ENCODE measurements at regions not wholly inside any gene's neighbourhood (a gene's known extent, or its start where the extent isn't known, plus 50 kb on each side); places are given as distances from the start of the nearest gene placed in this dataset.

DNA sequence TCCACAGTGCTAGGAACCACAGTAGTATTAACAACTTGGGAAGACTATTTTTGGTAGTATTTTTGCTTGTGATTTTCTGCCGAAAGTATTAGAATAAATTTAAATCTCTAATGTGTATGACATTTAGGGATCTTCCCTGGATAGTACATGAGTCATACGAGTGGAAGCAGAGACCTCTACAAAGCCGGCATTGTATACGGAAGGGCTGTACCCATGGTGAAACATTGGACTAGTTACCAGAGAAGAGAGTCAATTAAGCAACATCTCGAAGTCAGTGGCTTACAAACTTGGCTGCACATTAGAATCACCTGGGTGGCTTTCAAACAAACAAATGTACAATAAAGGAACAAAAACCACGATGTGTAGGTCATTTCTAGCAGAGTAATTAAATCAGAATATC lies 1131.7 kb upstream of the LRRTM1 start:
- no peaks in the 10 kb centered on the region for H3K27me3 ChIP-seq
- no peaks in the 10 kb centered on the region for H3K9me3 ChIP-seq (ENCODE audit: low read depth)
- H3K4me1 ChIP-seq (ENCODE audit: low read depth) = no peaks in the 10 kb centered on the region
- DNase-seq (ENCODE audit: low read depth in 1 of 2, low spot score in 1 of 2) = no peak
- no peak overlapping the region for H3K27ac ChIP-seq
- no peak overlapping the region for H3K4me3 ChIP-seq
- no peaks in the 10 kb centered on the region for H3K36me3 ChIP-seq
- TF ChIP-seq, protein P1, sequence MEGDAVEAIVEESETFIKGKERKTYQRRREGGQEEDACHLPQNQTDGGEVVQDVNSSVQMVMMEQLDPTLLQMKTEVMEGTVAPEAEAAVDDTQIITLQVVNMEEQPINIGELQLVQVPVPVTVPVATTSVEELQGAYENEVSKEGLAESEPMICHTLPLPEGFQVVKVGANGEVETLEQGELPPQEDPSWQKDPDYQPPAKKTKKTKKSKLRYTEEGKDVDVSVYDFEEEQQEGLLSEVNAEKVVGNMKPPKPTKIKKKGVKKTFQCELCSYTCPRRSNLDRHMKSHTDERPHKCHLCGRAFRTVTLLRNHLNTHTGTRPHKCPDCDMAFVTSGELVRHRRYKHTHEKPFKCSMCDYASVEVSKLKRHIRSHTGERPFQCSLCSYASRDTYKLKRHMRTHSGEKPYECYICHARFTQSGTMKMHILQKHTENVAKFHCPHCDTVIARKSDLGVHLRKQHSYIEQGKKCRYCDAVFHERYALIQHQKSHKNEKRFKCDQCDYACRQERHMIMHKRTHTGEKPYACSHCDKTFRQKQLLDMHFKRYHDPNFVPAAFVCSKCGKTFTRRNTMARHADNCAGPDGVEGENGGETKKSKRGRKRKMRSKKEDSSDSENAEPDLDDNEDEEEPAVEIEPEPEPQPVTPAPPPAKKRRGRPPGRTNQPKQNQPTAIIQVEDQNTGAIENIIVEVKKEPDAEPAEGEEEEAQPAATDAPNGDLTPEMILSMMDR (IDR thresholded peaks at IDR 0.05; ENCODE audit: low read depth, low read length) = no peak

DNA sequence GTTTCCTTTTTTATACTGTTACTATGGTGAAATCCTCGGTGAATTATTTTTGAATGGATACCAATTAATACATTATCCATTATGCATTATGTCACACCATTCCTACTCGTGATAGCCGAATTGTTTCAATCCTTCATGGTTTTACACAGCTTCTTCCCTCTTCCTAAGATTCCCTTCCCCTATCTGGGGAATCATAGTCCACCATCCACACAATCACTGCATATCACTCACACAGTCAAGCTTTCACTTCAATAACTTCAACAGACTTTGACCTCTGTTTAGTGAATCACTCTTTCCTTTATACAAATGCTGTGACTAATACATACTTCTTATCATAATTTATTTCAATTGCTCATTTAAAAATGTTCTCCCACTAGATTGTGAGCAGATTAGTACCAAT lies 1108.1 kb upstream of the LRRTM1 start:
- TF ChIP-seq, protein P1 (IDR thresholded peaks at IDR 0.05; ENCODE audit: low read depth, low read length) = no peak
- H3K4me1 ChIP-seq (ENCODE audit: low read depth) = no peaks in the 10 kb centered on the region
- H3K4me3 ChIP-seq = no peak overlapping the region
- H3K36me3 ChIP-seq = no peaks in the 10 kb centered on the region
- H3K27me3 ChIP-seq = no peaks in the 10 kb centered on the region
- H3K27ac ChIP-seq = no peak overlapping the region
- DNase-seq (ENCODE audit: low read depth in 1 of 2, low spot score in 1 of 2) = no peak
- H3K9me3 ChIP-seq (ENCODE audit: low read depth) = no peaks in the 10 kb centered on the region

DNA sequence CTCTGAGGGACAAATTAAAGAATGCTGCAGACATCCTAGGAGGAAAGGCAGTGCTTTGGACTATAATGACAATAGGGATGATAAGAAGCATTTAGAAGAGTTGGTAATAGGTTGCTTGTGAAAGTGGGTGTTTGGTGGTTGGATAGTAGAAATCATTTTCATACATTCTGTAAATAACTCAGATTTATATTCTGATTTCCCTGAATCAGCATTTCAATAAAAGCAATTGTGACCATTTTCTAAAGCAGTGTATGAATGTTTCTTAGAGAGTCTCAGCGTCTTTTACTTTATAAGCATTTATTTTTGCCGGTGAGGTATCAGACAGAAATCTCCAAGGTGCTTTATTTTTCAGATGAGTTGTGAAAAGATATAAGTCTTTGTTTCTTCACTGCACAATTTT lies 1099.0 kb upstream of the LRRTM1 start:
- Histone ChIP-seq H3K9me3 (ENCODE audit: low read depth) (no peaks in the 10 kb centered on the region), H3K4me3 (no peak overlapping the region), H3K27me3 (no peaks in the 10 kb centered on the region), H3K4me1 (ENCODE audit: low read depth) (no peaks in the 10 kb centered on the region), H3K36me3 (no peaks in the 10 kb centered on the region), H3K27ac (no peak overlapping the region)
- TF ChIP-seq, protein P1 (IDR thresholded peaks at IDR 0.05; ENCODE audit: low read depth, low read length) = no peak
- no peak for DNase-seq (ENCODE audit: low read depth in 1 of 2, low spot score in 1 of 2)

DNA sequence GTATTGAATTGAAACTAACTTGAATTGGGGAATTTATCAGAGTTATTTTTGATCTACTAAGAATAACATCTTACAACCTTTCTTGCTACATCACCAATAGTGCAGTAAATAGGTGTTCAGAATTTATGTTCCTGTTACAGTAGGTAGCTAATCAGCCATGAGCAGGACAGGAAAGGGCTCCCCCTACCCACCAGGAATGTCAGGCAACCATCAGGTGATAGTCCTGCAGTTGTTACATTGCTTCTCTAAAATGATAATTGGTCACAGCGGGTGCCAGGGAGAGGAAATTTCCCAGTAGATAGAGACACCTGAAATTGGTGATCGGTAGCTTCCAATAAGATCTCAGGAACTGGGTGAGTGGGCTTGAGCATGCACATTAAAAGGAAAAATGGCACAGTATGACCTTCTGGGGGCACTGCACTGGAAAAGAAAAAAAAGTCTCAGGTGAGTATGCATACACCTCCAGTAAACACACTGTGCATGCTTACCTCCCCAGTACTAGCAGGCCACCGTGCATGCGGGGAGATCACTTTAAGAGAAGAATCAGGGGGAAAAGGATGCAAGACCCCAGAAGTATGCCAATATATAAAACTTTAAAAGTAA lies 1092.0 kb upstream of the LRRTM1 start:
- TF ChIP-seq, protein P1 (IDR thresholded peaks at IDR 0.05; ENCODE audit: low read depth, low read length) = no peak
- Histone ChIP-seq H3K4me1 (ENCODE audit: low read depth) (no peaks in the 10 kb centered on the region), H3K4me3 (no peak overlapping the region), H3K27ac (no peak overlapping the region), H3K27me3 (no peaks in the 10 kb centered on the region), H3K36me3 (no peaks in the 10 kb centered on the region), H3K9me3 (ENCODE audit: low read depth) (no peaks in the 10 kb centered on the region)
- DNase-seq (ENCODE audit: low read depth in 1 of 2, low spot score in 1 of 2) = no peak

DNA sequence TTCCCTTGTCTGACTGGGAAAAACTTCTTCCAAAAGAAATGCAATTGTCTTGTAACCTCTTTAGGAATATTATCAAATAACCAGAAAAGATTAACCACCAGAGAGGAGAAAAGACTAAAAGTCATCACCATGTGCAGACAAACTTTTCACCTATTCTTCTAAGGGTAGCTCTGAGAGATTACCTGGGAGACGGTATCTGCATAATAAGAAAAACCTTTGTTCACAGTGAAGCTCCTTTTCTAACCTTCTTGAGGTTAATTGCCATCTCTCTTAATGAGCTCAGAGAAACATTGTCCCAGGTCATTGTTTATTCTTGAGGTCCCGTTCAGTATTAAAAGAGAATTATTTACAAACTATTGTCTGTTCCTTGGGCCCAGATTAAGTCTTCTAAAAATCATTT lies 1091.2 kb upstream of the LRRTM1 start:
- TF ChIP-seq, protein P1 (IDR thresholded peaks at IDR 0.05; ENCODE audit: low read depth, low read length) = no peak
- no peak overlapping the region for H3K4me3 ChIP-seq
- DNase-seq (ENCODE audit: low read depth in 1 of 2, low spot score in 1 of 2) = no peak
- H3K36me3 ChIP-seq = no peaks in the 10 kb centered on the region
- H3K27ac ChIP-seq = no peak overlapping the region
- no peaks in the 10 kb centered on the region for H3K27me3 ChIP-seq
- no peaks in the 10 kb centered on the region for H3K4me1 ChIP-seq (ENCODE audit: low read depth)
- no peaks in the 10 kb centered on the region for H3K9me3 ChIP-seq (ENCODE audit: low read depth)

DNA sequence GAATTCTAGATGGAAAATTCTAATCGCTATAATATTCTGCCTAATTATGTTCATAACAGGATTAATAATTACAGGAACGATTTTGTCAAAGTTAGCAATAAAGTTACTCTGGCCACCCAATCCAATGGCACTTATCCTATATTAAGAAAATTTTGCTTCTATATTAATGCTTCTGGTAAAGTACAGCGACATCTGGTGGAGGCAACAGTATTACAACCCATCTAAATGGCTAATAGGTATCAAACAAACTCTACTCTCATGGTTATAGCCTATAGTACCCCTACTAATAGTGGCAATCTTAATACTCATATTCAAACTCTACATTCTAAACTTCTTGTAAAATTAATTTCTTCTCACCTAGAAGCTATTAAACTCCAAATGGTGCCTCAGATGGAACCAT lies 1084.7 kb upstream of the LRRTM1 start:
- no peaks in the 10 kb centered on the region for H3K36me3 ChIP-seq
- H3K4me3 ChIP-seq = no peak overlapping the region
- no peaks in the 10 kb centered on the region for H3K9me3 ChIP-seq (ENCODE audit: low read depth)
- H3K4me1 ChIP-seq (ENCODE audit: low read depth) = no peaks in the 10 kb centered on the region
- no peaks in the 10 kb centered on the region for H3K27me3 ChIP-seq
- TF ChIP-seq, protein P1 (IDR thresholded peaks at IDR 0.05; ENCODE audit: low read depth, low read length) = no peak
- no peak for DNase-seq (ENCODE audit: low read depth in 1 of 2, low spot score in 1 of 2)
- no peak overlapping the region for H3K27ac ChIP-seq

Measured in cardiac muscle cell (in vitro differentiated cells and primary cell).